HepG2 (cell line): ENCODE measurements at regions not wholly inside any gene's neighbourhood (a gene's known extent, or its start where the extent isn't known, plus 50 kb on each side); places are given as distances from the start of the nearest gene placed in this dataset.

Source experiments
- CEBPB ChIP-seq: IDR thresholded peaks from 2 replicates; pipeline ENCODE4 v1.6.1; 2011; ENCODE audit warnings: low read depth, low read length, improper control_type of control experiment, borderline replicate concordance
- CTCF ChIP-seq: sonication (generic); formaldehyde crosslinking; IDR thresholded peaks from 2 replicates; pipeline ENCODE4 v1.5.0; 2020; ENCODE audit warnings: mild to moderate bottlenecking, missing genetic modification reagents, moderate library complexity
- HNRNPL ChIP-seq: fragments of 200-400 bp; formaldehyde crosslinking; IDR thresholded peaks from 2 replicates; pipeline ENCODE4 v1.6.1; 2017; ENCODE audit warnings: mild to moderate bottlenecking, low read depth, low read length
- MAFF ChIP-seq: IDR thresholded peaks from 2 replicates; pipeline ENCODE4 v1.6.1; 2011; ENCODE audit warnings: low read depth, low read length, improper control_type of control experiment
- NFE2L2 ChIP-seq: fragments of 150-350 bp; IDR thresholded peaks from 2 replicates; pipeline ENCODE4 v1.6.1; 2014; ENCODE audit warnings: low read length
- RAD21 ChIP-seq: fragments of 450-650 bp; formaldehyde crosslinking; IDR thresholded peaks from 2 replicates; pipeline ENCODE4 v1.5.0; 2020; ENCODE audit warnings: mild to moderate bottlenecking
- TCF7 ChIP-seq: sonication (generic); IDR thresholded peaks from 2 replicates; pipeline ENCODE4 v1.6.1; 2016; ENCODE audit warnings: antibody characterized with exemption, low read depth
- USF2 ChIP-seq, 2 experiments: sonication (generic) in 1 of 2; formaldehyde crosslinking in 1 of 2; IDR thresholded peaks; 2 replicates each; pipeline versions ENCODE4 v1.5.1 to v1.6.1; 2011 to 2020; ENCODE audit warnings: borderline replicate concordance in 1 of 2, low read depth in 1 of 2, low read length in 1 of 2, mild to moderate bottlenecking in 1 of 2, missing genetic modification reagents in 1 of 2, moderate library complexity in 1 of 2

GRCh38 chr10:107430446-107430845 is 265.9 kb upstream of the SORCS1 start:
- TF ChIP-seq CEBPB, result no peak
- TF ChIP-seq TCF7, result no peak
- TF ChIP-seq HNRNPL, result no peak
- TF ChIP-seq RAD21 (CRISPR knock-in tag), result no peak
- no peak for TF ChIP-seq CTCF (CRISPR knock-in tag)
- no peak for TF ChIP-seq USF2 (IDR thresholded peaks at IDR 0.05; ENCODE audit: low read depth, low read length)
- TF ChIP-seq USF2 (CRISPR knock-in tag; IDR thresholded peaks at IDR 0.05; ENCODE audit: borderline replicate concordance), result no peak
- no peak for TF ChIP-seq MAFF
- TF ChIP-seq NFE2L2, result no peak
